Astrocyte (in vitro differentiated cells and primary cell): ENCODE measurements at regions not wholly inside any gene's neighbourhood (a gene's known extent, or its start where the extent isn't known, plus 50 kb on each side); places are given as distances from the start of the nearest gene placed in this dataset.

Source experiments
- CTCF ChIP-seq: IDR thresholded peaks from 2 replicates; pipeline ENCODE4 v1.5.1; 2011; ENCODE audit warnings: low read depth, mild to moderate bottlenecking, inconsistent platforms, low read length, moderate library complexity; ENCODE audit not compliant: insufficient read depth
- EZH2 ChIP-seq: IDR thresholded peaks from 2 replicates; pipeline ENCODE4 v1.6.1; 2012; ENCODE audit warnings: mild to moderate bottlenecking, low read length, inconsistent platforms; ENCODE audit not compliant: insufficient read depth

- no peak for TF ChIP-seq CTCF
- no peak for TF ChIP-seq EZH2
Observed at GRCh38 chr21:39009587-39010225, 173.5 kb downstream of the PSMG1 start.
